IPS DF 6.9 (cell line): ENCODE measurements at regions not wholly inside any gene's neighbourhood (a gene's known extent, or its start where the extent isn't known, plus 50 kb on each side); places are given as distances from the start of the nearest gene placed in this dataset.

ENCODE experiments used
- DNase-seq: peaks from one replicate; pipeline ENCODE4 v3.0.0-alpha.2; 2013; ENCODE audit warnings: low read depth, low spot score
- H3K27ac ChIP-seq: one replicate; pipeline ENCODE4 v1.5.1; 2013; ENCODE audit warnings: low read length, control low read depth
- H3K27me3 ChIP-seq: 2 replicates; pipeline ENCODE4 v1.6.1; 2013; ENCODE audit warnings: mild to moderate bottlenecking, low read length; ENCODE audit not compliant: control insufficient read depth, insufficient read depth
- H3K36me3 ChIP-seq: 2 replicates; pipeline ENCODE4 v1.6.1; 2013; ENCODE audit warnings: low read length; ENCODE audit not compliant: control insufficient read depth, insufficient read depth
- H3K4me1 ChIP-seq: 2 replicates; pipeline ENCODE4 v1.6.1; 2013; ENCODE audit warnings: low read length; ENCODE audit not compliant: control insufficient read depth, insufficient read depth
- H3K4me3 ChIP-seq: 2 replicates; pipeline ENCODE4 v1.5.1; 2013; ENCODE audit warnings: mild to moderate bottlenecking, low read length
- H3K9me3 ChIP-seq: 2 replicates; pipeline ENCODE4 v1.6.1; 2013; ENCODE audit warnings: low read length, inconsistent platforms; ENCODE audit not compliant: control insufficient read depth, insufficient read depth
- WGBS: extraction: QIAGEN DNeasy Blood & Tissue Kit; methylation state at CpG from one replicate; pipeline ENCODE4 v1.1.7; 2013; ENCODE audit warnings: mixed read lengths, missing lambda C conversion rate; ENCODE audit not compliant: insufficient read length, insufficient coverage; 5-methylcytosine and 5-hydroxymethylcytosine counted together

GRCh38 chr22:49270595-49271368 is 556.9 kb downstream of the BRD1 start:
- DNase-seq: no peak
- Histone ChIP-seq H3K27ac (no peak overlapping the region), H3K9me3 (peaks cover 31% of the 10 kb centered on the region), H3K27me3 (no peaks in the 10 kb centered on the region), H3K36me3 (no peaks in the 10 kb centered on the region), H3K4me3 (no peak overlapping the region), H3K4me1 (no peaks in the 10 kb centered on the region)
- no CpG with 5 or more reads among the region's 17 CpGs for WGBS

GRCh38 chr22:49269928-49270327 is 557.7 kb downstream of the BRD1 start:
- H3K4me1 ChIP-seq: no peaks in the 10 kb centered on the region
- no peak for DNase-seq
- no CpG with 5 or more reads among the region's 11 CpGs for WGBS
- H3K27ac ChIP-seq: no peak overlapping the region
- no peak overlapping the region for H3K4me3 ChIP-seq
- H3K9me3 ChIP-seq: peaks cover 28% of the 10 kb centered on the region
- no peaks in the 10 kb centered on the region for H3K36me3 ChIP-seq
- H3K27me3 ChIP-seq: no peaks in the 10 kb centered on the region

DNA sequence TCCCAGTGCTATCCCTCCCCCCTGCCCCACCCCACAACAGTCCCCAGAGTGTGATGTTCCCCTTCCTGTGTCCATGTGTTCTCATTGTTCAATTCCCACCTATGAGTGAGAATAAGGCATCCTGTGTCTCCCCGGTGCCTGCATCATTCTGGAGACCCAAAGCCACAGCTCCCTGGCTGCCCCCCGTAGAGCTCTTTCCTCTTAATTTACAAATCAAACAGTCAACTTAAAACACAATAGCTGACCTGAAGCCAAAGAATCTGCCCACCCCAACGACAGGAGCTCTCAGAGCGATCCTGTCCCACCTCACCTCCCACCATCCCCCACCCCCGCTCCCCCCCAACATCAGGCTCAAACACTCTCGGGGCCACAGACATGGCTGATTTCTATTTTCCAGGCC is 558.3 kb downstream of the BRD1 start:
- Histone ChIP-seq H3K36me3 (no peaks in the 10 kb centered on the region), H3K27ac (no peak overlapping the region), H3K4me1 (no peaks in the 10 kb centered on the region), H3K9me3 (peaks cover 28% of the 10 kb centered on the region), H3K27me3 (no peaks in the 10 kb centered on the region), H3K4me3 (no peak overlapping the region)
- DNase-seq: no peak
- WGBS: no CpG with 5 or more reads among the region's 6 CpGs

GRCh38 chr22:49268924-49269323 is 558.7 kb downstream of the BRD1 start:
- no peaks in the 10 kb centered on the region for H3K27me3 ChIP-seq
- peaks cover 28% of the 10 kb centered on the region for H3K9me3 ChIP-seq
- no peak overlapping the region for H3K4me3 ChIP-seq
- no peaks in the 10 kb centered on the region for H3K36me3 ChIP-seq
- DNase-seq: no peak
- no peak overlapping the region for H3K27ac ChIP-seq
- no peaks in the 10 kb centered on the region for H3K4me1 ChIP-seq
- WGBS: no CpG with 5 or more reads among the region's 4 CpGs

DNA sequence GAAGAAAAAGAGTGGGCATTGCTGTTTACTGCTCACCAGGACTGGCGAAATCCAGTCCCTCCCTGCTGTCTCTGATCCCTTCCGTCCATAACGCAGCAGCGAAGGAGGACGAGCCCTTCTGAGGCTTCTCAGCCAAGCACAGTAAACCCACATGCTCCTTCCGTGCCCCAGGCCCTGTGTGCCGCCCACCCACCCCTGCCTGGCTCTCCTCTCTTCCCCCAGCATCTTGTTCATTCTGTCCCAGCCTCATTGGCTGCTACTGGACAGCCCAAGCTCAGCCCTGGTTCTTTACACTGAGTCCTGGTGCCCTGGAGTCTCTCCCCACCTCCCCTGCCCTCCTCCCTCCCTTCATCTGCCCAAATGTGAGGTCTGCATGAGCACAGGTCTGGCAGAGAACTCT is 559.7 kb downstream of the BRD1 start:
- Histone ChIP-seq H3K36me3 (no peaks in the 10 kb centered on the region), H3K4me3 (no peak overlapping the region), H3K9me3 (peaks cover 29% of the 10 kb centered on the region), H3K27ac (no peak overlapping the region), H3K4me1 (no peaks in the 10 kb centered on the region), H3K27me3 (no peaks in the 10 kb centered on the region)
- no peak for DNase-seq
- WGBS: no CpG with 5 or more reads among the region's 7 CpGs

DNA sequence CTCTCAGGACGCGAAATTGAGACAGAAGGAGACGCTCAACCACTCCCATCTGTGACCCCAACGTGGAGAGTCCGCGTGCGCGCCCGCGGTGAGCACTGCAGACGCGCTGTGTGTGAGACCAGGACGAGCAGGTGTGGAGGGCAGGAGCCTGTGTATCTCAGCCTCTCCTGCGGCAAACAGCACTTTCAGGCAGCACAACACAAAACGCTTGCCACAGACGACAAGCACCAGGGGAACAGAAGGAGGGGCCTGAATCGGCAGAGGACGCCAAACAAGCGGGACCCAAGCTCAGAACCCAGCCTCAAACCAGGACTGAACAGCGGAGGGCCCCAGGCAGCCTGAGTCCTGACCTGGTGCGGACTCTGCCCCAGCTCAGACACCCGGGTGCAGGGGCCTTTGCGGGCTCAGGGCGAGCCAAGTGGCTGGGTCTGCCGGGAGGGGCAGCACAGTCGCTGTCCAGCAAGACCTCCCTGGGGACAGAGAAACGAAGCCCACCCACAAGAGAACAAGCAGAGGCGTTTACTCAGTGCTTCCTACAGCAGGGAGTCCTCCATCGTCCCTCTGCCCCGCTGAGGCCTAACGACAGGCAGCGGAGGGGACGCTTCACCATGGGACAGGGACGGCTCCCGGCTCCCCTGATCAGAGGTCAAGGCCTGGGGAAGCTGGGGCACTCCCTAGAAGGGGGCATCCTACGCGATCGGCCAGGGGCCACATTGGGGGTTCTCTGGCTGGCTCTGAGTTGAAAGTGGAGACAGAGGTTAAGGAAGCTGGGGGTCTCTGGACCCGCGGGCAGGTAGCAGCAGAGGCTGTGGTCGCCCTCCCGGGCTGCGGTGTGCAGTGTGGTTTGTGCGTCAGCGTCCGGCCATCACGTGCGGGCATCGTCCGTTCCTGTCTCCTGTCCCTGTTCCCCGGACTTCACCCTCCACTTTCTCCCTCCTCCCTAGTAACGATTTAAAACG is 560.8 kb downstream of the BRD1 start:
- no peaks in the 10 kb centered on the region for H3K4me1 ChIP-seq
- no peak for DNase-seq
- H3K4me3 ChIP-seq: no peak overlapping the region
- H3K27ac ChIP-seq: no peak overlapping the region
- no peaks in the 10 kb centered on the region for H3K27me3 ChIP-seq
- H3K9me3 ChIP-seq: peaks cover 29% of the 10 kb centered on the region
- H3K36me3 ChIP-seq: no peaks in the 10 kb centered on the region
- WGBS: no CpG with 5 or more reads among the region's 53 CpGs

DNA sequence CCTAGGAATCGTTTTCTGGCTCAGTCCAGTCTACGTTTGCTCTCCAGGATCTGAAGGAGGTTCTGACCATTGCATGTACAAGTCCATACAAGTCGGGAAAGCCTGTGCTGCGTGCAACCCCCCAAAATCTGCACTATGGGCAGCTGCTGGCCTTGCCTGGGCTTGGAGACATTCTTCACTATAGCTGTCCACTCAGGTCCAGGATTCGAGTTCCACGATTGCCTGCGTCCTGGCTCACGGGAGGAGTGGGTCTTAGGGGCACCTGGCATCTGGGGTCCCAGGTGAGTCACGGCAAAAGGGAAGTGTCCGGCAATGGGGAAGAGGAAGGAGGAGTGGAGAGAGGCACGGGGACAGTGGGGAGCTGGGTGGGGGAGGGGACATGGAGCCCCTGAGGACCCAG is 563.0 kb downstream of the BRD1 start:
- DNase-seq: no peak
- WGBS: no CpG with 5 or more reads among the region's 11 CpGs
- H3K27me3 ChIP-seq: no peaks in the 10 kb centered on the region

GRCh38 chr22:49263101-49263500 is 564.6 kb downstream of the BRD1 start:
- Histone ChIP-seq H3K27ac (no peak overlapping the region), H3K36me3 (no peaks in the 10 kb centered on the region), H3K4me1 (no peaks in the 10 kb centered on the region), H3K27me3 (no peaks in the 10 kb centered on the region), H3K9me3 (peaks cover 30% of the 10 kb centered on the region), H3K4me3 (no peak overlapping the region)
- DNase-seq: no peak
- WGBS: no CpG with 5 or more reads among the region's 15 CpGs

More for the DNA sequence above, 563.0 kb downstream of the BRD1 start:
- Histone ChIP-seq H3K36me3 (no peaks in the 10 kb centered on the region), H3K27ac (no peak overlapping the region), H3K4me3 (no peak overlapping the region), H3K4me1 (no peaks in the 10 kb centered on the region), H3K9me3 (peaks cover 31% of the 10 kb centered on the region)

DNA sequence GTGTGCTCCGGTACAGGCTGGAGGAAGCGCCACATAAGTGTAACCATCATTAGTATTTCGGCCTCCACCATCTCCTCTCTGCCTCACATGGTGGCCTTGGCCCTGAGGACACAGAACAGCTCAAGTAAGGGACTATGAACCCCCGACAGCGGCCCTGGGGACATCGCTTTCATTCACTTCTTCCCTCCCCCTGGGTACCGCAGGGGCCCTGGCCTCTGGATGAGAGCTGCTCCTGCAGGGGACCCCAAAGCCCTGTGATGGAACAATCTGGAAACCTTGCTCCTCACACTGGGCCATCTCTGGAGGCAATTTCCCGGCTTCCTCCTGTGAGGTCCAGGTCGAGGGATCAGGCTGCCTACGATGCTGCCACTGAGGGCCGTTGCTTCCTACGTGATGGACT is 565.5 kb downstream of the BRD1 start:
- DNase-seq: no peak
- Histone ChIP-seq H3K27me3 (no peaks in the 10 kb centered on the region), H3K36me3 (no peaks in the 10 kb centered on the region), H3K9me3 (peaks cover 33% of the 10 kb centered on the region), H3K4me1 (no peaks in the 10 kb centered on the region), H3K27ac (no peak overlapping the region), H3K4me3 (no peak overlapping the region)
- WGBS: no CpG with 5 or more reads among the region's 12 CpGs

GRCh38 chr22:49261616-49262015 is 566.1 kb downstream of the BRD1 start:
- DNase-seq: no peak
- no peak overlapping the region for H3K27ac ChIP-seq
- peaks cover 31% of the 10 kb centered on the region for H3K9me3 ChIP-seq
- no peaks in the 10 kb centered on the region for H3K36me3 ChIP-seq
- whole genome bisulfite sequencing: no CpG with 5 or more reads among the region's 17 CpGs
- H3K4me3 ChIP-seq: no peak overlapping the region
- H3K27me3 ChIP-seq: no peaks in the 10 kb centered on the region
- H3K4me1 ChIP-seq: no peaks in the 10 kb centered on the region
